Activated CD8-positive, alpha-beta T cell treated with anti-CD3 and anti-CD28 coated beads for 36 hours (primary cell): ENCODE measurements at regions not wholly inside any gene's neighbourhood (a gene's known extent, or its start where the extent isn't known, plus 50 kb on each side); places are given as distances from the start of the nearest gene placed in this dataset.

Experiments used
- ATAC-seq: fragments of 200-7000 bp; cut with Tn5 transposase; one replicate; pipeline ENCODE4 v1.10.0; 2021; ENCODE audit warnings: mild to moderate bottlenecking, moderate library complexity
- CTCF ChIA-PET: fragments of 350-600 bp; sonication (Branson Sonifier 250); formaldehyde crosslinking; loops from one replicate; lab custom pipeline; 2021; ENCODE audit warnings: antibody characterized with exemption; lab: Charles Lee
- POLR2A ChIA-PET: fragments of 350-600 bp; sonication (Branson Sonifier 250); formaldehyde crosslinking; loops from one replicate; lab custom pipeline; 2021; ENCODE audit warnings: antibody characterized with exemption; lab: Charles Lee
- DNase-seq: peaks from one replicate; pipeline ENCODE4 v3.0.0-alpha.2; 2020
- H3K27ac Mint-ChIP-seq: one replicate; pipeline ENCODE4 v1.8.0; 2021; ENCODE audit warnings: mild to moderate bottlenecking, mixed read lengths
- H3K27me3 Mint-ChIP-seq: one replicate; pipeline ENCODE4 v1.8.0; 2021; ENCODE audit warnings: mixed read lengths
- H3K36me3 Mint-ChIP-seq: one replicate; pipeline ENCODE4 v1.8.0; 2021; ENCODE audit warnings: low read depth, mixed read lengths
- H3K4me1 Mint-ChIP-seq: one replicate; pipeline ENCODE4 v1.8.0; 2021; ENCODE audit warnings: low read depth, mixed read lengths
- H3K4me3 Mint-ChIP-seq: one replicate; pipeline ENCODE4 v1.8.0; 2021; ENCODE audit warnings: mild to moderate bottlenecking, moderate library complexity, mixed read lengths
- H3K9me3 Mint-ChIP-seq: one replicate; pipeline ENCODE4 v1.8.0; 2021; ENCODE audit warnings: mixed read lengths
- CTCF ChIP-seq: fragments of 200-600 bp; IDR thresholded peaks from one replicate; pipeline ENCODE4 v1.8.0; 2022; ENCODE audit warnings: antibody characterized with exemption, mild to moderate bottlenecking
- intact Hi-C: fragments of 100-400 bp; cut with micrococcal nuclease; formaldehyde crosslinking; loops from one replicate; pipeline ENCODE4 v1.10.0; 2022

DNA sequence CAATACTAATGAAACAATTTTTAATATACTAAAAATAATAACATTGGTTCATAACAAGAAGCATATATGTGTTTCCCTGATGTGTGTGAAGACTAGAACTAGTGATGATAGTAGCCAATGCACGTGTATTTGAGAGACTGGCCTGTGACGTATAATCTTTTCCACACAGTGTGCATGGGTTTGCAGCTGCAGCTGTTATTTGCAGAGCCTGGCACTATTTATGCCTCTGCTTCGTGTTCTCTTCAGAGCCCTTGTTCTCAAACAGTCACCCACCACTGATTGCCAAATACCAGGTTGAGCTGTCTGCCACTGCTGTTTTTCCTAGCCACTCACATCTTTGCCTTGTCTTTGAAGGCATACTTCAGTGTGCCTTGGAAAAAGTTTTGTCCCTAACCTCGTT, 531.7 kb downstream of the ETV1 start:
- ChIA-PET CTCF (no interaction called here), POLR2A (no interaction called here)
- no peaks in the 10 kb centered on the region for H3K9me3 Mint-ChIP-seq
- no peaks in the 10 kb centered on the region for H3K36me3 Mint-ChIP-seq
- H3K27me3 Mint-ChIP-seq, result no peaks in the 10 kb centered on the region
- intact Hi-C loops, result no loop called here
- no peak overlapping the region for H3K27ac Mint-ChIP-seq
- ATAC-seq (no peak), DNase-seq (no peak)
- no peak overlapping the region for H3K4me3 Mint-ChIP-seq
- TF ChIP-seq CTCF, result no peak
- H3K4me1 Mint-ChIP-seq, result no peaks in the 10 kb centered on the region

DNA sequence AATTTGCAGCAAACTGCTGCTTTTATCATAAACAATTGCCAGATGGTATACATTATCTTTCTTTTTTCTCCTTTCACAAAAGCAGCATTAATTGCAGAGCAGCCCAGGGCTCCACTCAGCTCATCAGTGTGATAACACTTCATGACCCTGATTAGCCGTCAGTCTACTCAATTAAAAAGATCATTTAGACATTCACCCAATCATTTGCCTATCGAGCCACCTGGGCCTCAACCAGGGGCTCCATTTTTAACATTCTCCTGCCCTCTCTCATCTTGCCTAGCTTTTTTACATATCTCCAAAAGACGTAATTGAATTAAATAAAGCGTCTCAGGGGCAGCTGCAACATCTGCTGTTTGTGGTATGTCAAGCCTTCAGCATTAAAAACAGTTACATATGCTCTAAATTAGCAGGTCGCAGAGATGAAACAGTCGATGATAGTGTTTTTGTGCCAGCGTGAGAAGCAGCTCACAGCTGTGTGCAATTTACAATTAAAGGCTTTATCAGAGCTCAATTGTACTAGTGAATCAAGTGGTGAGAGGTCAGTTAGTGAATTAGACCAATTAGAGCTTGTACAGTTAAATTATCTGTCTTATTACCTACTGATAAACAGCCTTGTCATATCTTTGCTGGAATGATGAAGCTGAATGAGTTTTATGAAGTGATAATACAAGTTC, 522.5 kb downstream of the ETV1 start:
- Mint-ChIP-seq H3K4me1 (no peaks in the 10 kb centered on the region), H3K27me3 (no peaks in the 10 kb centered on the region), H3K9me3 (no peaks in the 10 kb centered on the region), H3K27ac (no peak overlapping the region), H3K4me3 (no peak overlapping the region), H3K36me3 (no peaks in the 10 kb centered on the region)
- ChIA-PET CTCF (interaction anchor here (0.7 kb wide), 1 partner anchor 34 kb away, joined by 4 read pairs; no protein-coding TSS in a partner anchor), POLR2A (no interaction called here)
- no peak for DNase-seq
- no peak for TF ChIP-seq CTCF
- intact Hi-C loops, result no loop called here
- no peak for ATAC-seq

DNA sequence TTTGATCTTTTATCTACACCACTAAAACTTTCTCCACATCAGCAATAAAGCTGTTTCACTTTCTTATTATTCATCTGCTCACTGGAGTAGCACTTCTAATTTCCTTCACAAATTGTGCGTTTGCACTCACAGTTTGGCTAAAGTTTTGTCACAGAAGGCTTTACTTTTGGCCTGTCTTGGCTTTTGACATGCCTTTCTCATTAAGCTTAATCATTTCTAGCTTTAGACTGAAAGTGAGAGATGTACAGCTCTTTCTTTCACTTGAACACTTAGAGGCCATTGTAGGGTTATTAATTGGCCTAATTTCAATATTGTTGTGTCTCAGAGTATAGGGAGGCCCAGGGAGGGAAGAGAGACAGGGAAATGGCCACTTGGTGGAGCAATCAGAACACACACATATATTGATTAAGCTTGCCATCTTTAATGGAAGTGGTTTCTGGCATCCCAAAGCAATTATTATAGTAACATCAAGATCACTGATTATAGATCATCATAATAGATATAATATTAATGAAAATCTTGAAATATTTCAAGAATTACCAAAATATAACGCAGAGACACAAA, 512.5 kb downstream of the ETV1 start:
- Mint-ChIP-seq H3K9me3 (peaks cover 3% of the 10 kb centered on the region), H3K4me3 (no peak overlapping the region), H3K4me1 (no peaks in the 10 kb centered on the region), H3K36me3 (no peaks in the 10 kb centered on the region), H3K27ac (no peak overlapping the region), H3K27me3 (no peaks in the 10 kb centered on the region)
- ChIA-PET POLR2A (no interaction called here), CTCF (interaction anchor here (1.0 kb wide), 1 partner anchor 8 kb away, joined by 3 read pairs; no protein-coding TSS in a partner anchor)
- intact Hi-C loops, result no loop called here
- TF ChIP-seq CTCF, result no peak
- DNase-seq, result no peak
- no peak for ATAC-seq

DNA sequence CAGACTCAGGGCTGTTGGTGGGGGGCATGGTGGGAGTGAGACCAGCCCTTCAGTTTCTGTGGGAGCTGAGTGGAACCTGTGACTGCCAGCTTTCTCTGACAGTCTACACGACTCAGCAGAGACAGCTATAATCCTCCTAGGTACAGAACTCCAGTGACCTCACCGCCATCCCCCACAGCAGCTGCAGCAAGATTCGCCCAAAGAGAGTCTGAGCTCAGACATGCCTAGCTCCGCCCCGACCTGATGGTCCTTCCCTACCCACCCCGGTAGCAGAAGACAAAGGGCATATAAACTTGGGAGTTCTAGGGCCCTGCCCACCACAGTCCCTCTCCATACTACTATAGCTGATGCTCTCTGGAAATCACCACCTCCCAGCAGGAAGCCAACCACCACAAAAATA, 500.1 kb downstream of the ETV1 start:
- Mint-ChIP-seq H3K4me3 (no peak overlapping the region), H3K36me3 (no peaks in the 10 kb centered on the region), H3K27me3 (no peaks in the 10 kb centered on the region), H3K27ac (no peak overlapping the region), H3K4me1 (no peaks in the 10 kb centered on the region), H3K9me3 (peaks cover 3% of the 10 kb centered on the region)
- ChIA-PET POLR2A (no interaction called here), CTCF (no interaction called here)
- ATAC-seq, result no peak
- DNase-seq, result no peak
- no peak for TF ChIP-seq CTCF
- intact Hi-C loops, result no loop called here

- no peak for TF ChIP-seq CTCF
- no peak overlapping the region for H3K27ac Mint-ChIP-seq
Measured at GRCh38 chr7:13496976-13497375, 492.5 kb downstream of the ETV1 start.

More at GRCh38 chr7:13496976-13497375, 492.5 kb downstream of the ETV1 start:
- DNase-seq (no peak), ATAC-seq (no peak)
- ChIA-PET CTCF (no interaction called here), POLR2A (no interaction called here)
- no peak overlapping the region for H3K4me3 Mint-ChIP-seq
- intact Hi-C loops, result no loop called here
- H3K9me3 Mint-ChIP-seq, result peaks cover 3% of the 10 kb centered on the region
- no peaks in the 10 kb centered on the region for H3K36me3 Mint-ChIP-seq
- H3K4me1 Mint-ChIP-seq, result no peaks in the 10 kb centered on the region
- no peaks in the 10 kb centered on the region for H3K27me3 Mint-ChIP-seq
